HepG2 (cell line): ENCODE measurements at regions not wholly inside any gene's neighbourhood (a gene's known extent, or its start where the extent isn't known, plus 50 kb on each side); places are given as distances from the start of the nearest gene placed in this dataset.

Experiments
- ATAC-seq: fragments of 200-7000 bp; cut with Tn5 transposase; 3 replicates; pipeline ENCODE4 v1.9.1; 2020; ENCODE audit warnings: mild to moderate bottlenecking, moderate library complexity
- BruUV-seq: library from RNA; stranded (reverse); fragments of 400-500 nt; replicated peaks from 2 replicates; lab custom pipeline; 2021; lab: Mats Ljungman, UMichigan
- CTCF ChIA-PET: fragments of 300-600 bp; formaldehyde crosslinking; extraction: SDS; loops from one replicate; lab custom pipeline; 2021; ENCODE audit warnings: low total read pairs, inconsistent platforms, low intra/inter-chr PET ratio; lab: Yijun Ruan, JAX
- POLR2A ChIA-PET: fragments of 350-600 bp; sonication (Branson Sonifier 250); formaldehyde crosslinking; loops from one replicate; lab custom pipeline; 2020; ENCODE audit warnings: antibody characterized with exemption, inconsistent platforms; lab: Yijun Ruan, JAX
- DNase-seq: peaks from one replicate; pipeline ENCODE4 v3.0.0-alpha.2; 2015; ENCODE audit warnings: low spot score
- FAIRE-seq: peaks from 3 replicates; lab custom pipeline; 2011; peaks lifted over from hg19 to GRCh38; lab: Jason Lieb, UNC
- H2AFZ ChIP-seq: one replicate; pipeline ENCODE4 v1.6.1; 2011; ENCODE audit warnings: low read length, inconsistent platforms
- H3K27ac ChIP-seq: fragments of 300-600 bp; 3 replicates; pipeline ENCODE4 v1.8.0; 2011; ENCODE audit warnings: mixed run types, mild to moderate bottlenecking, mixed read lengths, low read length, inconsistent platforms; ENCODE audit not compliant: insufficient read depth; ENCODE audit errors: extremely low read length
- H3K27me3 ChIP-seq, 2 experiments: fragments of 200-600 bp in 1 of 2; 2 replicates in 1 of 2; 3 replicates in 1 of 2; pipeline versions ENCODE4 v1.6.0 to v1.8.0; 2011; ENCODE audit warnings: low read length in 2 of 2, mild to moderate bottlenecking in 2 of 2, moderate library complexity in 2 of 2, inconsistent platforms in 1 of 2; ENCODE audit not compliant: insufficient read depth in 2 of 2, control insufficient read depth in 1 of 2
- H3K36me3 ChIP-seq, 2 experiments: fragments of 200-600 bp in 1 of 2; replicated peaks in 1 of 2; 2 replicates in 1 of 2; 3 replicates in 1 of 2; pipeline versions ENCODE4 v1.5.1 to v1.8.0; 2011; ENCODE audit warnings: low read length in 2 of 2, inconsistent platforms in 1 of 2; ENCODE audit not compliant: insufficient read depth in 2 of 2, control insufficient read depth in 1 of 2
- H3K4me1 ChIP-seq: 2 replicates; pipeline ENCODE4 v1.5.1; 2012; ENCODE audit warnings: low read length, inconsistent platforms; ENCODE audit not compliant: insufficient read depth
- H3K4me2 ChIP-seq: 2 replicates; pipeline ENCODE4 v1.6.0; 2011; ENCODE audit warnings: low read depth, low read length, inconsistent platforms
- H3K4me3 ChIP-seq, 3 experiments: fragments of 200-600 bp in 1 of 3; sonication (generic), shearing (Covaris generic) in 1 of 3; replicated peaks in 1 of 3; 2 replicates each; pipeline ENCODE4 v1.5.1; 2011 to 2016; ENCODE audit warnings: low read length in 3 of 3, inconsistent platforms in 2 of 3, low read depth in 2 of 3, mild to moderate bottlenecking in 2 of 3, control low read depth in 1 of 3, mixed read lengths in 1 of 3; ENCODE audit not compliant: insufficient read depth in 1 of 3
- H3K79me2 ChIP-seq: one replicate; pipeline ENCODE4 v1.6.1; 2011; ENCODE audit warnings: low read length, inconsistent platforms; ENCODE audit not compliant: insufficient read depth
- H3K9ac ChIP-seq: 2 replicates; pipeline ENCODE4 v1.6.0; 2011; ENCODE audit warnings: mild to moderate bottlenecking, low read depth, low read length, inconsistent platforms; ENCODE audit not compliant: insufficient read depth
- H3K9me3 ChIP-seq: 2 replicates; pipeline ENCODE4 v1.5.1; 2012; ENCODE audit warnings: mild to moderate bottlenecking, low read length
- H4K20me1 ChIP-seq: 2 replicates; pipeline ENCODE4 v1.6.0; 2011; ENCODE audit warnings: inconsistent platforms, mild to moderate bottlenecking, low read length, moderate library complexity; ENCODE audit not compliant: insufficient read depth
- CAMTA2 ChIP-seq: sonication (generic); formaldehyde crosslinking; IDR thresholded peaks from 2 replicates; pipeline ENCODE4 v1.4.0; 2020; ENCODE audit warnings: mild to moderate bottlenecking, missing genetic modification reagents, borderline replicate concordance
- CREM ChIP-seq, 2 experiments: sonication (generic) in 1 of 2; formaldehyde crosslinking in 1 of 2; IDR thresholded peaks; 2 replicates each; pipeline versions ENCODE4 v1.4.0 to v1.6.1; 2016 to 2020; ENCODE audit warnings: antibody characterized with exemption in 1 of 2, mild to moderate bottlenecking in 1 of 2, missing genetic modification reagents in 1 of 2
- EHMT2 ChIP-seq: fragments of 200-600 bp; sonication (generic); IDR thresholded peaks from 2 replicates; pipeline ENCODE4 v1.7.0; 2017; ENCODE audit warnings: antibody characterized with exemption, low read depth, low read length, borderline replicate concordance
- HNRNPUL1 ChIP-seq: fragments of 200-400 bp; formaldehyde crosslinking; IDR thresholded peaks from 2 replicates; pipeline ENCODE4 v1.6.1; 2017; ENCODE audit warnings: low read depth, mild to moderate bottlenecking, low read length, moderate library complexity
- MIXL1 ChIP-seq: IDR thresholded peaks from 2 replicates; pipeline ENCODE4 v1.6.1; 2016
- PRMT3 ChIP-seq: sonication (generic); formaldehyde crosslinking; IDR thresholded peaks from 2 replicates; pipeline ENCODE4 v1.8.1; 2022; ENCODE audit warnings: low read depth, mild to moderate bottlenecking, moderate library complexity, missing genetic modification reagents, borderline replicate concordance
- ZNF101 ChIP-seq: sonication (generic); formaldehyde crosslinking; IDR thresholded peaks from 2 replicates; pipeline ENCODE4 v1.4.0; 2020; ENCODE audit warnings: mild to moderate bottlenecking, low read depth, missing genetic modification reagents, borderline replicate concordance
- ZNF17 ChIP-seq: sonication (generic); formaldehyde crosslinking; IDR thresholded peaks from 2 replicates; pipeline ENCODE4 v1.5.0; 2020; ENCODE audit warnings: mild to moderate bottlenecking, missing genetic modification reagents
- ZNF441 ChIP-seq: sonication (generic); formaldehyde crosslinking; IDR thresholded peaks from 2 replicates; pipeline ENCODE4 v1.7.0; 2021; ENCODE audit warnings: missing genetic modification reagents, borderline replicate concordance
- ZNF644 ChIP-seq: IDR thresholded peaks from 2 replicates; pipeline ENCODE4 v1.6.1; 2016; ENCODE audit warnings: low read depth
- WGBS: methylation state at CpG from one replicate; pipeline ENCODE4 v1.1.6; 2017; ENCODE audit warnings: low lambda C conversion rate; 5-methylcytosine and 5-hydroxymethylcytosine counted together
- in situ Hi-C: cut with HindIII; loops from 2 replicates; pipeline ENCODE4 v1.10.0; 2017; ENCODE audit warnings: low pct_unique_long_range_greater_than_20kb; ENCODE audit not compliant: extremely low pct_ligation_motif_present
- intact Hi-C: fragments of 100-400 bp; cut with micrococcal nuclease; formaldehyde crosslinking; loops from one replicate; pipeline ENCODE4 v1.10.0; 2022; ENCODE audit not compliant: unreplicated experiment
- TF ChIP-seq, protein P1 (sequence below): sonication (generic); formaldehyde crosslinking; IDR thresholded peaks from 2 replicates; pipeline ENCODE4 v1.4.0; 2020; ENCODE audit warnings: mild to moderate bottlenecking, missing genetic modification reagents
- TF ChIP-seq, protein P2 (sequence below): IDR thresholded peaks from 2 replicates; pipeline ENCODE4 v1.6.1; 2016; ENCODE audit warnings: missing compliant biosample characterization, missing genetic modification reagents, borderline replicate concordance

DNA sequence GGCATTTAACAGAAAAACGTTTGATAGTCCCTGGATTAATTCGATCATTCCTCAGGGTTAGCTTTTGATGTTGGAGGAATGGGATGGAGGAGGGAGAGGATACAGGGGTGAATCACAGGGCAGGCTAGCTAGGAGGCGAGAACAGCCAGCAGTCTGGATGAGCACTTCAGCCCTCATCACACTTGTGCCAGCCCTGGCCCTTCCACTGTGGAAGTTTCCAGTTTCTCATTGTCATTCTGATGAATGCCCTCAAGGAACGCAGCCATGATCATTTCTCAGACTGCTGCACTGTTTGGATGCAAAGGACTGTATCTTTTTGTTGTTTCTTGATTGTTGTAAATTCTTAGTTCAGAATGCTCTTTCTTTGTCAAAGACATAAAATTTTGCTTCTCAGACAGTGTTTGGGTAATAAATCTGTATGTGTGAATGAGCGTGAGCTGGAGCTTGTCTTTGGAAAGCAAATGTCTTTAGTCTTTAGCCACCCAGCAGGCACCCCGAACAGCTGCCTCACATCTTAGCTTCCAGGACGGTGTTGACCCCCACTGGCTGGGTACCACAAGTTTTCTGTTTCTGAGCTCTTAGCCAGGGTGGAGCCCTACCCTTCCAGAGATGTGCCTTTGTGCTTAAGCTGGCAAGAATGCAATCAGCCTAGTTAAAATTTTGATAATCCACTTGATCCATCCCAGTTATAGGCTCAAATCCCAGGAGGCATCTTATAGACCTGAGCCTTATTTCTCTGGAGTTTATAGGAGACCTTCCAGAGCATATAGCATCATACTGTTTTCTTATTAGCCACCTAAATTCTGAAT is 121.1 kb downstream of the PDCD6IP start:
- no peak overlapping the region for H3K4me2 ChIP-seq
- no peaks in the 10 kb centered on the region for H3K9me3 ChIP-seq
- H3K79me2 ChIP-seq = no peaks in the 10 kb centered on the region
- no peak overlapping the region for H3K27ac ChIP-seq
- WGBS = under 1% methylated on average over 7 of the region's 7 CpGs
- H3K4me3 ChIP-seq = no peak overlapping the region
- POLR2A ChIA-PET = no interaction called here
- no peak for FAIRE-seq
- H3K36me3 ChIP-seq = no peaks in the 10 kb centered on the region
- no peak overlapping the region for H2AFZ ChIP-seq
- no peaks in the 10 kb centered on the region for H3K27me3 ChIP-seq
- no peak overlapping the region for H3K9ac ChIP-seq
- in situ Hi-C loops (no loop called here), intact Hi-C loops (no loop called here)
- DNase-seq = no peak
- no peaks in the 10 kb centered on the region for H3K4me1 ChIP-seq
- no peak for TF ChIP-seq MIXL1 (CRISPR knock-in tag)
- no peak for ATAC-seq
- CTCF ChIA-PET = no interaction called here
- no peaks in the 10 kb centered on the region for H4K20me1 ChIP-seq
- BruUV-seq = no TSS peak

DNA sequence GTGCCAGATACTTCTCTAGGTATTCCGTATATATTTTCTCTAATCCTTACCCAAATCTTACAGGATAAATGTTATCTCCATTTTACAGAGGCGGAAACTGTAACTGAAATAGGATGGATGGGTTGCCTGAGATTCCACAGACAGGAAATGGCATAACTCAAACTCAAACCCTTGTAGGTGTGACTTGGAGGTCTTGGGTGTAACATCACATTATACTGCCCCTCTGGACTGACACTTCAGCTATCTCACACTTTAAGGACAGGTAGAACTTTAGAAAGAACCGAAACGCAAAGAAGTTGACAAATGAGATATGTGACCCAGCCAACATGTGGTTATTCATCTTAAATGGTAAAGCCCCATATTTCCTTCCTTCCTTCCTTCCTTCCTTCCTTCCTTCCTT is 122.1 kb downstream of the PDCD6IP start:
- no peak overlapping the region for H3K9ac ChIP-seq
- no peaks in the 10 kb centered on the region for H4K20me1 ChIP-seq
- in situ Hi-C loops = no loop called here
- no peaks in the 10 kb centered on the region for H3K4me1 ChIP-seq
- no peak overlapping the region for H2AFZ ChIP-seq
- ChIA-PET POLR2A (no interaction called here), CTCF (no interaction called here)
- no peaks in the 10 kb centered on the region for H3K9me3 ChIP-seq
- H3K27me3 ChIP-seq = no peaks in the 10 kb centered on the region
- no peaks in the 10 kb centered on the region for H3K79me2 ChIP-seq
- no peaks in the 10 kb centered on the region for H3K36me3 ChIP-seq
- ATAC-seq = no peak
- BruUV-seq = no TSS peak
- WGBS = 33% methylated on average over 4 of the region's 4 CpGs
- intact Hi-C loops = no loop called here
- H3K4me2 ChIP-seq = no peak overlapping the region
- no peak overlapping the region for H3K27ac ChIP-seq
- no peak overlapping the region for H3K4me3 ChIP-seq
- FAIRE-seq = no peak
- no peak for DNase-seq
- TF ChIP-seq CAMTA2 (CRISPR knock-in tag) = no peak
- no peak for TF ChIP-seq HNRNPUL1
- TF ChIP-seq ZNF17 (CRISPR knock-in tag) = no peak
- TF ChIP-seq PRMT3 (CRISPR knock-in tag) = no peak
- TF ChIP-seq ZNF101 (CRISPR knock-in tag) = no peak
- TF ChIP-seq, protein P1, sequence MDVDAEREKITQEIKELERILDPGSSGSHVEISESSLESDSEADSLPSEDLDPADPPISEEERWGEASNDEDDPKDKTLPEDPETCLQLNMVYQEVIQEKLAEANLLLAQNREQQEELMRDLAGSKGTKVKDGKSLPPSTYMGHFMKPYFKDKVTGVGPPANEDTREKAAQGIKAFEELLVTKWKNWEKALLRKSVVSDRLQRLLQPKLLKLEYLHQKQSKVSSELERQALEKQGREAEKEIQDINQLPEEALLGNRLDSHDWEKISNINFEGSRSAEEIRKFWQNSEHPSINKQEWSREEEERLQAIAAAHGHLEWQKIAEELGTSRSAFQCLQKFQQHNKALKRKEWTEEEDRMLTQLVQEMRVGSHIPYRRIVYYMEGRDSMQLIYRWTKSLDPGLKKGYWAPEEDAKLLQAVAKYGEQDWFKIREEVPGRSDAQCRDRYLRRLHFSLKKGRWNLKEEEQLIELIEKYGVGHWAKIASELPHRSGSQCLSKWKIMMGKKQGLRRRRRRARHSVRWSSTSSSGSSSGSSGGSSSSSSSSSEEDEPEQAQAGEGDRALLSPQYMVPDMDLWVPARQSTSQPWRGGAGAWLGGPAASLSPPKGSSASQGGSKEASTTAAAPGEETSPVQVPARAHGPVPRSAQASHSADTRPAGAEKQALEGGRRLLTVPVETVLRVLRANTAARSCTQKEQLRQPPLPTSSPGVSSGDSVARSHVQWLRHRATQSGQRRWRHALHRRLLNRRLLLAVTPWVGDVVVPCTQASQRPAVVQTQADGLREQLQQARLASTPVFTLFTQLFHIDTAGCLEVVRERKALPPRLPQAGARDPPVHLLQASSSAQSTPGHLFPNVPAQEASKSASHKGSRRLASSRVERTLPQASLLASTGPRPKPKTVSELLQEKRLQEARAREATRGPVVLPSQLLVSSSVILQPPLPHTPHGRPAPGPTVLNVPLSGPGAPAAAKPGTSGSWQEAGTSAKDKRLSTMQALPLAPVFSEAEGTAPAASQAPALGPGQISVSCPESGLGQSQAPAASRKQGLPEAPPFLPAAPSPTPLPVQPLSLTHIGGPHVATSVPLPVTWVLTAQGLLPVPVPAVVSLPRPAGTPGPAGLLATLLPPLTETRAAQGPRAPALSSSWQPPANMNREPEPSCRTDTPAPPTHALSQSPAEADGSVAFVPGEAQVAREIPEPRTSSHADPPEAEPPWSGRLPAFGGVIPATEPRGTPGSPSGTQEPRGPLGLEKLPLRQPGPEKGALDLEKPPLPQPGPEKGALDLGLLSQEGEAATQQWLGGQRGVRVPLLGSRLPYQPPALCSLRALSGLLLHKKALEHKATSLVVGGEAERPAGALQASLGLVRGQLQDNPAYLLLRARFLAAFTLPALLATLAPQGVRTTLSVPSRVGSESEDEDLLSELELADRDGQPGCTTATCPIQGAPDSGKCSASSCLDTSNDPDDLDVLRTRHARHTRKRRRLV = no peak
- no peak for TF ChIP-seq ZNF441 (CRISPR knock-in tag)
- TF ChIP-seq, protein P2, sequence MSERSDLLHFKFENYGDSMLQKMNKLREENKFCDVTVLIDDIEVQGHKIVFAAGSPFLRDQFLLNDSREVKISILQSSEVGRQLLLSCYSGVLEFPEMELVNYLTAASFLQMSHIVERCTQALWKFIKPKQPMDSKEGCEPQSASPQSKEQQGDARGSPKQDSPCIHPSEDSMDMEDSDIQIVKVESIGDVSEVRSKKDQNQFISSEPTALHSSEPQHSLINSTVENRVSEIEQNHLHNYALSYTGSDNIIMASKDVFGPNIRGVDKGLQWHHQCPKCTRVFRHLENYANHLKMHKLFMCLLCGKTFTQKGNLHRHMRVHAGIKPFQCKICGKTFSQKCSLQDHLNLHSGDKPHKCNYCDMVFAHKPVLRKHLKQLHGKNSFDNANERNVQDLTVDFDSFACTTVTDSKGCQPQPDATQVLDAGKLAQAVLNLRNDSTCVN (CRISPR knock-in tag) = no peak
- no peak for TF ChIP-seq CREM (IDR thresholded peaks at IDR 0.05)
- TF ChIP-seq CREM (CRISPR knock-in tag; IDR thresholded peaks at IDR 0.05) = no peak
- TF ChIP-seq ZNF644 (CRISPR knock-in tag) = no peak
- no peak for TF ChIP-seq EHMT2
